ENCODE measurements at regions not wholly inside any gene's neighbourhood (a gene's known extent, or its start where the extent isn't known, plus 50 kb on each side); places are given as distances from the start of the nearest gene placed in this dataset.

DNA sequence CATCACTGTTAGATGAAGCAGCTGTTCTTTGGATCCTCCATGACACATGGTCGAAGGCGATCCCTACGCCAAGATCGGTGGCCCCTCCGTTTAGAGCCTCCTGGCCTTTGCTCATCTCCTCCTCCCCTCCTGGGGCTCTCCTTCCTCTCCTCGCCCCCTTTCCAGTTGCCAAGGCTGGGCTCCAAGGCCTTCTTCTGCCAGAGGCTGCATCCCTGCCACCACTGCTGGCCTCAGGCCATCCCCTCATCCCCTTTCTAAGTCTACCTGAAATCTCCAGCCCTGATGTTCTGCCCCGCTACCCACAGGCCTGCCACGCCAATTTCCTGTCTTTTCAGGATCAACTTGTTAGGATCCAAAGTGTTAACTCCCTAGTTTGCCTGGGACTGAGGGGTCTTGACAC, 265.1 kb upstream of the ZMIZ1 start:
- Histone ChIP-seq H2BK120ac (ENCODE audit: low read depth, low read length) (no peak overlapping the region), H3K4me3 (ENCODE audit: low read length) (no peak overlapping the region), H3K4me2 (ENCODE audit: low read length) (no peak overlapping the region), H3K56ac (ENCODE audit: low read length) (no peak overlapping the region), H3K27ac (ENCODE audit: low read depth, low read length) (no peak overlapping the region), H3K4me1 (ENCODE audit: control insufficient read depth, low read depth, low read length) (peaks cover 6% of the 10 kb centered on the region), H2BK15ac (replicated peaks; ENCODE audit: low read depth) (no peak overlapping the region), H3K9ac (ENCODE audit: low read length) (no peak overlapping the region), H4K8ac (ENCODE audit: low read depth, low read length) (no peak overlapping the region), H4K5ac (ENCODE audit: low read length) (no peak overlapping the region), H3K27me3 (ENCODE audit: insufficient read depth, low read length, poor library complexity) (no peaks in the 10 kb centered on the region), H3K79me1 (ENCODE audit: low read length) (no peaks in the 10 kb centered on the region), H2BK5ac (ENCODE audit: low read length) (no peak overlapping the region), H3K18ac (ENCODE audit: low read length) (no peak overlapping the region), H3K23ac (ENCODE audit: low read length) (no peak overlapping the region), H3K36me3 (ENCODE audit: control insufficient read depth, insufficient read depth, low read length) (no peaks in the 10 kb centered on the region), H3K79me2 (ENCODE audit: control insufficient read depth, insufficient read depth, low read length) (no peaks in the 10 kb centered on the region), H2AK5ac (ENCODE audit: low read length) (no peak overlapping the region), H3K4ac (ENCODE audit: low read depth, low read length) (no peak overlapping the region)
- DNase-seq = no peak
- WGBS (ENCODE audit: extremely low coverage, insufficient coverage, low lambda C conversion rate) = no CpG with 5 or more reads among the region's 8 CpGs

DNA sequence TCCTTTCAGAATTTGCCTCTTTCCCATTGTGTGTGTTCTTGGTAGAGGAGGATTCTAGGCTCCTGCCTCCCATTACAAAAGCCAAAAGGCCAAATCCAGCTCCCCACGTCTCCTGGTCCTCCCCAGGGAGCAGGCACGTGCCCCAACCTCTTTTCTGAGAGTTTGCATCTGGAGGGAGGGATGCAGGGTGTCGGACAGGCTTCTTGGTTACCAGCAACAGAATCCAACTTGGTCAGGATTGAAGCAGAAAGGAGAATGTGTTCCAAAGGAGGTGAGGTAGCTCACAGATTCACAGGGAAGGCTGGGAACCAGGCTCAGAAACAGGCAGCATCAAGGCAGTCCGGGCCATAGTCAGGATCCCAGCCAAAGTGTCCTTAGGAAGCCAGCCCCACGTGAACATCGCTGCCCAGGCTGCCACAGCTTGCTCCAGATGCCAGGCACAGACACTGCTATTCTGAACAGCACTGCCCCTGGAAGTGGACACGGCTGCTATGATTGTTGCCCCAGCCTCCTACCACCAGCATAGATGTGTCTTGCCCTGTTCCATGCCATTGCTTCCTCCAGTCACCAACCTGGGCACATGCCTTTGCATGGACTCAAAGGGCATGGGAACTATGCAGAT, 264.2 kb upstream of the ZMIZ1 start:
- DNase-seq = no peak
- no peak overlapping the region for H3K27ac ChIP-seq (ENCODE audit: low read depth, low read length)
- H3K56ac ChIP-seq (ENCODE audit: low read length) = peak overlapping the region; percentile 40
- no peak overlapping the region for H3K23ac ChIP-seq (ENCODE audit: low read length)
- H2BK5ac ChIP-seq (ENCODE audit: low read length) = no peak overlapping the region
- no peaks in the 10 kb centered on the region for H3K79me1 ChIP-seq (ENCODE audit: low read length)
- H2BK15ac ChIP-seq (replicated peaks; ENCODE audit: low read depth) = no peak overlapping the region
- no peak overlapping the region for H3K9ac ChIP-seq (ENCODE audit: low read length)
- H3K4me2 ChIP-seq (ENCODE audit: low read length) = no peak overlapping the region
- peaks cover 6% of the 10 kb centered on the region for H3K4me1 ChIP-seq (ENCODE audit: control insufficient read depth, low read depth, low read length)
- H3K36me3 ChIP-seq (ENCODE audit: control insufficient read depth, insufficient read depth, low read length) = no peaks in the 10 kb centered on the region
- H3K27me3 ChIP-seq (ENCODE audit: insufficient read depth, low read length, poor library complexity) = no peaks in the 10 kb centered on the region
- H4K5ac ChIP-seq (ENCODE audit: low read length) = no peak overlapping the region
- H3K18ac ChIP-seq (ENCODE audit: low read length) = no peak overlapping the region
- H3K79me2 ChIP-seq (ENCODE audit: control insufficient read depth, insufficient read depth, low read length) = no peaks in the 10 kb centered on the region
- H4K8ac ChIP-seq (ENCODE audit: low read depth, low read length) = no peak overlapping the region
- H2AK5ac ChIP-seq (ENCODE audit: low read length) = no peak overlapping the region
- no peak overlapping the region for H3K4ac ChIP-seq (ENCODE audit: low read depth, low read length)
- WGBS (ENCODE audit: extremely low coverage, insufficient coverage, low lambda C conversion rate) = no CpG with 5 or more reads among the region's 7 CpGs
- H3K4me3 ChIP-seq (ENCODE audit: low read length) = no peak overlapping the region
- H2BK120ac ChIP-seq (ENCODE audit: low read depth, low read length) = no peak overlapping the region

DNA sequence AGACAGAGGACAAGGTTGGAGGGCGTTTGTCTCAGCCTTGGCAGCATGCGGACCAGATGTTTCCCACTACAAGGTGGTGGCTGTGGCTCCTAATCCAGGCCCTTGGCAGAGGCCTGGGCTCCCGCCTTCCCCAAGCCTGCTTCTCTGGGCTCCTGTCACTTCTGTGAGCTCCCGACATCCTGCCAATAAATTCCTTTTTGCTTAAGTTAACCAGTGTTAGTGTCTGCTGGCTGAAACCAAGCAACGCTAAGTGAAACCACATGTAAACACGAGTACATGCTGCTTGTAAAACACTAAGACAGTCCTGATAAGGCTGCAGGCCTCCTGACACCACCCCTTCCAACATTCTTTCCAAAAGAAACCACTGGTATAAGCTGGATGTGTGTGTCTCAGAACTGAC, 263.6 kb upstream of the ZMIZ1 start:
- Histone ChIP-seq H2BK120ac (ENCODE audit: low read depth, low read length) (no peak overlapping the region), H3K27ac (ENCODE audit: low read depth, low read length) (no peak overlapping the region), H2AK5ac (ENCODE audit: low read length) (no peak overlapping the region), H3K79me1 (ENCODE audit: low read length) (no peaks in the 10 kb centered on the region), H4K8ac (ENCODE audit: low read depth, low read length) (no peak overlapping the region), H2BK15ac (replicated peaks; ENCODE audit: low read depth) (no peak overlapping the region), H3K4ac (ENCODE audit: low read depth, low read length) (no peak overlapping the region), H3K23ac (ENCODE audit: low read length) (no peak overlapping the region), H3K4me2 (ENCODE audit: low read length) (no peak overlapping the region), H3K4me3 (ENCODE audit: low read length) (no peak overlapping the region), H3K4me1 (ENCODE audit: control insufficient read depth, low read depth, low read length) (peaks cover 6% of the 10 kb centered on the region), H3K18ac (ENCODE audit: low read length) (no peak overlapping the region), H3K79me2 (ENCODE audit: control insufficient read depth, insufficient read depth, low read length) (no peaks in the 10 kb centered on the region), H4K5ac (ENCODE audit: low read length) (no peak overlapping the region), H3K9ac (ENCODE audit: low read length) (no peak overlapping the region), H3K27me3 (ENCODE audit: insufficient read depth, low read length, poor library complexity) (no peaks in the 10 kb centered on the region), H2BK5ac (ENCODE audit: low read length) (no peak overlapping the region), H3K36me3 (ENCODE audit: control insufficient read depth, insufficient read depth, low read length) (no peaks in the 10 kb centered on the region), H3K56ac (ENCODE audit: low read length) (no peak overlapping the region)
- DNase-seq = peak; percentile 90
- WGBS (ENCODE audit: extremely low coverage, insufficient coverage, low lambda C conversion rate) = no CpG with 5 or more reads among the region's 6 CpGs

- no peak overlapping the region for H2AK5ac ChIP-seq (ENCODE audit: low read length)
- peak; percentile 55 for DNase-seq
- H3K36me3 ChIP-seq (ENCODE audit: control insufficient read depth, insufficient read depth, low read length) = no peaks in the 10 kb centered on the region
- H3K79me1 ChIP-seq (ENCODE audit: low read length) = no peaks in the 10 kb centered on the region
- H3K27me3 ChIP-seq (ENCODE audit: insufficient read depth, low read length, poor library complexity) = no peaks in the 10 kb centered on the region
- no peak overlapping the region for H2BK120ac ChIP-seq (ENCODE audit: low read depth, low read length)
- no peak overlapping the region for H3K4me2 ChIP-seq (ENCODE audit: low read length)
- H2BK15ac ChIP-seq (replicated peaks; ENCODE audit: low read depth) = no peak overlapping the region
- no peak overlapping the region for H3K4me3 ChIP-seq (ENCODE audit: low read length)
- no peak overlapping the region for H3K27ac ChIP-seq (ENCODE audit: low read depth, low read length)
- no peaks in the 10 kb centered on the region for H3K79me2 ChIP-seq (ENCODE audit: control insufficient read depth, insufficient read depth, low read length)
- no peak overlapping the region for H3K23ac ChIP-seq (ENCODE audit: low read length)
- no peak overlapping the region for H3K9ac ChIP-seq (ENCODE audit: low read length)
- no CpG with 5 or more reads among the region's 2 CpGs for WGBS (ENCODE audit: extremely low coverage, insufficient coverage, low lambda C conversion rate)
- H3K56ac ChIP-seq (ENCODE audit: low read length) = no peak overlapping the region
- peak overlapping the region; percentile 4 for H3K18ac ChIP-seq (ENCODE audit: low read length)
- no peak overlapping the region for H2BK5ac ChIP-seq (ENCODE audit: low read length)
- H3K4me1 ChIP-seq (ENCODE audit: control insufficient read depth, low read depth, low read length) = peaks cover 6% of the 10 kb centered on the region
- no peak overlapping the region for H4K5ac ChIP-seq (ENCODE audit: low read length)
- H4K8ac ChIP-seq (ENCODE audit: low read depth, low read length) = no peak overlapping the region
- H3K4ac ChIP-seq (ENCODE audit: low read depth, low read length) = no peak overlapping the region
These were observed 262.0 kb upstream of the ZMIZ1 start for GRCh38 chr10:78806681-78807221.

- Histone ChIP-seq H3K4ac (ENCODE audit: low read depth, low read length) (no peak overlapping the region), H4K8ac (ENCODE audit: low read depth, low read length) (no peak overlapping the region), H3K27ac (ENCODE audit: low read depth, low read length) (no peak overlapping the region), H3K23ac (ENCODE audit: low read length) (no peak overlapping the region), H3K4me1 (ENCODE audit: control insufficient read depth, low read depth, low read length) (peaks cover 6% of the 10 kb centered on the region), H3K79me1 (ENCODE audit: low read length) (no peaks in the 10 kb centered on the region), H2BK120ac (ENCODE audit: low read depth, low read length) (no peak overlapping the region), H3K36me3 (ENCODE audit: control insufficient read depth, insufficient read depth, low read length) (no peaks in the 10 kb centered on the region), H3K9ac (ENCODE audit: low read length) (no peak overlapping the region), H2BK15ac (replicated peaks; ENCODE audit: low read depth) (no peak overlapping the region), H3K4me3 (ENCODE audit: low read length) (no peak overlapping the region), H2AK5ac (ENCODE audit: low read length) (no peak overlapping the region), H3K27me3 (ENCODE audit: insufficient read depth, low read length, poor library complexity) (no peaks in the 10 kb centered on the region), H3K18ac (ENCODE audit: low read length) (peak overlapping the region; percentile 4), H4K5ac (ENCODE audit: low read length) (no peak overlapping the region), H3K56ac (ENCODE audit: low read length) (peak overlapping the region; percentile 59), H3K79me2 (ENCODE audit: control insufficient read depth, insufficient read depth, low read length) (no peaks in the 10 kb centered on the region), H2BK5ac (ENCODE audit: low read length) (no peak overlapping the region), H3K4me2 (ENCODE audit: low read length) (no peak overlapping the region)
- WGBS (ENCODE audit: extremely low coverage, insufficient coverage, low lambda C conversion rate) = no CpG with 5 or more reads among the region's 12 CpGs
- DNase-seq = peak; percentile 81
These were observed 261.1 kb upstream of the ZMIZ1 start for GRCh38 chr10:78807504-78808203.

Data from mesendoderm (in vitro differentiated cells).